DOHH2 (cell line): ENCODE measurements at regions not wholly inside any gene's neighbourhood (a gene's known extent, or its start where the extent isn't known, plus 50 kb on each side); places are given as distances from the start of the nearest gene placed in this dataset.

Source experiments
- H3F3A ChIP-seq: fragments of 200-600 bp; sonication (generic), shearing (Covaris generic); 2 replicates; pipeline ENCODE4 v1.6.0; 2016; ENCODE audit warnings: antibody characterized with exemption, mild to moderate bottlenecking; ENCODE audit not compliant: control insufficient read depth, insufficient read depth
- H3K27ac ChIP-seq: fragments of 200-600 bp; sonication (generic); 2 replicates; pipeline ENCODE4 v1.5.1; 2014; ENCODE audit warnings: low read depth, mild to moderate bottlenecking, low read length, moderate library complexity
- H3K27me3 ChIP-seq: fragments of 200-600 bp; sonication (generic); 2 replicates; pipeline ENCODE4 v1.6.1; 2014; ENCODE audit warnings: mild to moderate bottlenecking, low read length, mixed read lengths; ENCODE audit not compliant: control insufficient read depth
- H3K36me3 ChIP-seq: fragments of 200-600 bp; sonication (generic); 2 replicates; pipeline ENCODE4 v1.6.1; 2014; ENCODE audit warnings: mild to moderate bottlenecking, low read length, moderate library complexity, mixed read lengths; ENCODE audit not compliant: control insufficient read depth
- H3K4me1 ChIP-seq: fragments of 200-600 bp; sonication (generic); 2 replicates; pipeline ENCODE4 v1.6.1; 2014; ENCODE audit warnings: mild to moderate bottlenecking, low read length, mixed read lengths; ENCODE audit not compliant: control insufficient read depth
- H3K4me2 ChIP-seq: fragments of 200-600 bp; sonication (generic); 2 replicates; pipeline ENCODE4 v1.6.0; 2014; ENCODE audit warnings: mild to moderate bottlenecking, low read length, moderate library complexity
- H3K4me3 ChIP-seq: fragments of 200-600 bp; sonication (generic); 2 replicates; pipeline ENCODE4 v1.5.1; 2014; ENCODE audit warnings: mild to moderate bottlenecking, low read length, mixed read lengths
- H3K79me2 ChIP-seq: fragments of 200-600 bp; sonication (generic); 2 replicates; pipeline ENCODE4 v1.6.1; 2014; ENCODE audit warnings: mild to moderate bottlenecking, low read length, mixed read lengths; ENCODE audit not compliant: control insufficient read depth
- H3K9me2 ChIP-seq: fragments of 200-600 bp; sonication (generic); replicated peaks from 2 replicates; pipeline ENCODE4 v1.6.1; 2014; ENCODE audit warnings: mild to moderate bottlenecking, low read length, mixed read lengths; ENCODE audit not compliant: control insufficient read depth
- H3K9me3 ChIP-seq: fragments of 200-600 bp; sonication (generic); 2 replicates; pipeline ENCODE4 v1.6.1; 2014; ENCODE audit warnings: antibody characterized with exemption, low read length, mixed read lengths; ENCODE audit not compliant: control insufficient read depth, insufficient read depth
- H4K20me1 ChIP-seq: fragments of 200-600 bp; sonication (generic); 2 replicates; pipeline ENCODE4 v1.6.0; 2014; ENCODE audit warnings: low read depth, mild to moderate bottlenecking, antibody characterized with exemption, low read length, moderate library complexity; ENCODE audit not compliant: control insufficient read depth, insufficient read depth
- CTCF ChIP-seq: fragments of 200-600 bp; sonication (generic); IDR thresholded peaks from one replicate; pipeline ENCODE4 v1.5.1; 2014; ENCODE audit warnings: antibody characterized with exemption, mild to moderate bottlenecking, low read depth, low read length; ENCODE audit not compliant: poor library complexity, severe bottlenecking
- EZH2phosphoT487 ChIP-seq: fragments of 200-600 bp; sonication (generic); IDR thresholded peaks from 2 replicates; pipeline ENCODE4 v1.6.1; 2017; ENCODE audit warnings: borderline replicate concordance, mild to moderate bottlenecking, antibody characterized with exemption, low read length, moderate library complexity, mixed read lengths

- no peaks in the 10 kb centered on the region; the same call in 1 of the 2 replicates for H3K27me3 ChIP-seq
- H3K4me1 ChIP-seq = no peaks in the 10 kb centered on the region
- no peaks in the 10 kb centered on the region for H3F3A ChIP-seq
- H3K4me3 ChIP-seq = no peak overlapping the region
- no peaks in the 10 kb centered on the region for H4K20me1 ChIP-seq
- H3K36me3 ChIP-seq = no peaks in the 10 kb centered on the region
- H3K27ac ChIP-seq = no peak overlapping the region
- H3K4me2 ChIP-seq = no peak overlapping the region
- no peaks in the 10 kb centered on the region for H3K9me2 ChIP-seq
- TF ChIP-seq EZH2phosphoT487 = no peak
- no peak for TF ChIP-seq CTCF
- H3K79me2 ChIP-seq = no peaks in the 10 kb centered on the region
- H3K9me3 ChIP-seq = no peaks in the 10 kb centered on the region
Observed at GRCh38 chr11:122423886-122424285, 231.6 kb upstream of the UBASH3B start.

DNA sequence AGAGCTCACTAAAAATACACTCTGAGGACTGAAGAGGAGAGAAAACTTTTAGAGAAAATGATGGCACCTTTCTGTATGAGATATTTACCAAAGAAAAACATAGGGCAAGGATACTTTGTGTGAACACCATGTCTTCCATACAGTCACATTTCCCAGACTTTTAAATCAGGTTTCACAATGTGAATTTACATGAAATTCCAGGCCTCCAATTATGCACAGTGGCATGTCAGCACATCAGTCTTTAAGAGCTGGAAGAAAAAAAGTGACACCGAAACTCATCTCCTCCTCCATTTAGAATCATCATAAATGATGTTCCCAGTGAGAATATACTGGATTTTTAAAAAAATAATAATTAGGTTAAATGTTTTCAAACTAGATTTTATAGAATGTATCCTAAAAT is 232.2 kb upstream of the UBASH3B start:
- H3K9me3 ChIP-seq = no peaks in the 10 kb centered on the region
- no peaks in the 10 kb centered on the region for H4K20me1 ChIP-seq
- no peaks in the 10 kb centered on the region for H3K79me2 ChIP-seq
- H3F3A ChIP-seq = no peaks in the 10 kb centered on the region
- no peaks in the 10 kb centered on the region for H3K9me2 ChIP-seq
- H3K36me3 ChIP-seq = no peaks in the 10 kb centered on the region
- no peak overlapping the region for H3K27ac ChIP-seq
- no peaks in the 10 kb centered on the region for H3K4me1 ChIP-seq
- no peaks in the 10 kb centered on the region; the same call in 1 of the 2 replicates for H3K27me3 ChIP-seq
- no peak overlapping the region for H3K4me3 ChIP-seq
- no peak for TF ChIP-seq EZH2phosphoT487
- TF ChIP-seq CTCF = no peak
- H3K4me2 ChIP-seq = no peak overlapping the region

- no peak overlapping the region for H3K4me3 ChIP-seq
- H4K20me1 ChIP-seq = no peaks in the 10 kb centered on the region
- no peaks in the 10 kb centered on the region for H3K4me1 ChIP-seq
- no peaks in the 10 kb centered on the region for H3K9me2 ChIP-seq
- no peak overlapping the region for H3K4me2 ChIP-seq
- no peaks in the 10 kb centered on the region; the same call in 1 of the 2 replicates for H3K27me3 ChIP-seq
- H3F3A ChIP-seq = no peaks in the 10 kb centered on the region
- no peaks in the 10 kb centered on the region for H3K79me2 ChIP-seq
- no peaks in the 10 kb centered on the region for H3K9me3 ChIP-seq
- no peak overlapping the region for H3K27ac ChIP-seq
- TF ChIP-seq EZH2phosphoT487 (no peak), CTCF (no peak)
- H3K36me3 ChIP-seq = no peaks in the 10 kb centered on the region
Observed at GRCh38 chr11:122422682-122423081, 232.8 kb upstream of the UBASH3B start.
